Gastroesophageal sphincter (tissue), 3 donors: ENCODE measurements at regions not wholly inside any gene's neighbourhood (a gene's known extent, or its start where the extent isn't known, plus 50 kb on each side); places are given as distances from the start of the nearest gene placed in this dataset.

Experiments used
- CTCF ChIP-seq, 4 experiments: fragments of 200-600 bp in 2 of 4; fragments of 450-650 bp in 2 of 4; sonication (generic) in 1 of 4; IDR thresholded peaks; one replicate each; pipeline ENCODE4 v1.5.1; 2017 to 2019; ENCODE audit warnings: antibody characterized with exemption in 4 of 4, mild to moderate bottlenecking in 2 of 4, moderate library complexity in 2 of 4
- EP300 ChIP-seq: sonication (generic); formaldehyde crosslinking; IDR thresholded peaks from one replicate; pipeline ENCODE4 v1.6.1; 2017; ENCODE audit warnings: antibody characterized with exemption, mild to moderate bottlenecking
- POLR2A ChIP-seq, 2 donors: fragments of 450-650 bp; IDR thresholded peaks; one replicate each; pipeline ENCODE4 v1.6.1; 2017; ENCODE audit warnings: antibody characterized with exemption in 2 of 2, mild to moderate bottlenecking in 2 of 2, moderate library complexity in 1 of 2
- POLR2AphosphoS5 ChIP-seq: sonication (generic); formaldehyde crosslinking; IDR thresholded peaks from one replicate; pipeline ENCODE4 v1.6.1; 2017; ENCODE audit warnings: antibody characterized with exemption

GRCh38 chr6:147905711-147906110 is 397.2 kb downstream of the SAMD5 start:
- TF ChIP-seq CTCF (IDR thresholded peaks at IDR 0.05): no peak
- TF ChIP-seq POLR2AphosphoS5: no peak
- TF ChIP-seq EP300: no peak
- no peak for TF ChIP-seq POLR2A (IDR thresholded peaks at IDR 0.05)
